ENCODE measurements at regions not wholly inside any gene's neighbourhood (a gene's known extent, or its start where the extent isn't known, plus 50 kb on each side); places are given as distances from the start of the nearest gene placed in this dataset.
"Not testable (repeated sequence)": the region's sequence is repeated elsewhere in the genome, so short reads cannot be mapped to it uniquely, and the experiment has no call there.

DNA sequence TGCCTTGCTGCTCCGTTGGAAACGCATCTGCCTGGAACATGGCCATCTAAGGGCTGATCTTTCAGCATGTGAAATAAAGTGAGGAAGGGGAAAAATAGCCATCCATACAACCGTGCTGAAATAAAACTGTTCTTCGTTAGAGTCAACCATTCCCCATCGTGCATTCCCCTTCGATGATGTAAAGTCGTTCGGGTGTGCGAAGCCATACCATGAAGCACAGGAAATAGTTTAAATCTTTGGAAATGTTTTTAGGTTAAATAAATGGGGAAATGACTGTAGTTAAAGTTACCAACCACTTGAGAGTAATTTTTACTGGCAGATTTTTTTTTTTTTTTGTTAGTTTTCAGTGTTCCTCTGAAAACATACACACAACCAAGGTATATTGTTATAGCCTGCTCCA is 302.5 kb downstream of the SH3GL2 start:
- TF ChIP-seq EZH2phosphoT487 (conservative IDR thresholded peaks at IDR 0.05; ENCODE audit: low read length), result no peak
- TF ChIP-seq, protein P1, sequence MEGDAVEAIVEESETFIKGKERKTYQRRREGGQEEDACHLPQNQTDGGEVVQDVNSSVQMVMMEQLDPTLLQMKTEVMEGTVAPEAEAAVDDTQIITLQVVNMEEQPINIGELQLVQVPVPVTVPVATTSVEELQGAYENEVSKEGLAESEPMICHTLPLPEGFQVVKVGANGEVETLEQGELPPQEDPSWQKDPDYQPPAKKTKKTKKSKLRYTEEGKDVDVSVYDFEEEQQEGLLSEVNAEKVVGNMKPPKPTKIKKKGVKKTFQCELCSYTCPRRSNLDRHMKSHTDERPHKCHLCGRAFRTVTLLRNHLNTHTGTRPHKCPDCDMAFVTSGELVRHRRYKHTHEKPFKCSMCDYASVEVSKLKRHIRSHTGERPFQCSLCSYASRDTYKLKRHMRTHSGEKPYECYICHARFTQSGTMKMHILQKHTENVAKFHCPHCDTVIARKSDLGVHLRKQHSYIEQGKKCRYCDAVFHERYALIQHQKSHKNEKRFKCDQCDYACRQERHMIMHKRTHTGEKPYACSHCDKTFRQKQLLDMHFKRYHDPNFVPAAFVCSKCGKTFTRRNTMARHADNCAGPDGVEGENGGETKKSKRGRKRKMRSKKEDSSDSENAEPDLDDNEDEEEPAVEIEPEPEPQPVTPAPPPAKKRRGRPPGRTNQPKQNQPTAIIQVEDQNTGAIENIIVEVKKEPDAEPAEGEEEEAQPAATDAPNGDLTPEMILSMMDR (IDR thresholded peaks at IDR 0.05; ENCODE audit: insufficient read depth, low read length, poor library complexity, severe bottlenecking), result no peak
- H3K27me3 ChIP-seq (ENCODE audit: low read length), result 0 out of 2 replicates have a peak, but pooled peaks cover 2% of the 10 kb centered on the region
- H3K9ac ChIP-seq (ENCODE audit: low read length), result no peak overlapping the region
- no peak overlapping the region for H3K4me3 ChIP-seq (ENCODE audit: insufficient read depth, low read length, poor library complexity, severe bottlenecking)
- H3F3A ChIP-seq (ENCODE audit: insufficient read depth), result no peaks in the 10 kb centered on the region
- no peaks in the 10 kb centered on the region for H3K36me3 ChIP-seq (ENCODE audit: low read length)
- H3K9me2 ChIP-seq (replicated peaks; ENCODE audit: insufficient read depth, low read length), result no peaks in the 10 kb centered on the region; the same call in 1 of the 2 replicates
- no peaks in the 10 kb centered on the region for H3K79me2 ChIP-seq (ENCODE audit: insufficient read depth, low read length)
- H4K20me1 ChIP-seq (ENCODE audit: low read depth, low read length), result no peaks in the 10 kb centered on the region
- H3K27ac ChIP-seq (ENCODE audit: low read depth, low read length), result no peak overlapping the region
- H3K4me2 ChIP-seq (ENCODE audit: low read depth, low read length, poor library complexity, severe bottlenecking), result no peak overlapping the region
- no peaks in the 10 kb centered on the region for H3K9me3 ChIP-seq (ENCODE audit: insufficient read depth, low read length)
- H2AFZ ChIP-seq (ENCODE audit: low read depth, low read length, severe bottlenecking), result no peak overlapping the region

DNA sequence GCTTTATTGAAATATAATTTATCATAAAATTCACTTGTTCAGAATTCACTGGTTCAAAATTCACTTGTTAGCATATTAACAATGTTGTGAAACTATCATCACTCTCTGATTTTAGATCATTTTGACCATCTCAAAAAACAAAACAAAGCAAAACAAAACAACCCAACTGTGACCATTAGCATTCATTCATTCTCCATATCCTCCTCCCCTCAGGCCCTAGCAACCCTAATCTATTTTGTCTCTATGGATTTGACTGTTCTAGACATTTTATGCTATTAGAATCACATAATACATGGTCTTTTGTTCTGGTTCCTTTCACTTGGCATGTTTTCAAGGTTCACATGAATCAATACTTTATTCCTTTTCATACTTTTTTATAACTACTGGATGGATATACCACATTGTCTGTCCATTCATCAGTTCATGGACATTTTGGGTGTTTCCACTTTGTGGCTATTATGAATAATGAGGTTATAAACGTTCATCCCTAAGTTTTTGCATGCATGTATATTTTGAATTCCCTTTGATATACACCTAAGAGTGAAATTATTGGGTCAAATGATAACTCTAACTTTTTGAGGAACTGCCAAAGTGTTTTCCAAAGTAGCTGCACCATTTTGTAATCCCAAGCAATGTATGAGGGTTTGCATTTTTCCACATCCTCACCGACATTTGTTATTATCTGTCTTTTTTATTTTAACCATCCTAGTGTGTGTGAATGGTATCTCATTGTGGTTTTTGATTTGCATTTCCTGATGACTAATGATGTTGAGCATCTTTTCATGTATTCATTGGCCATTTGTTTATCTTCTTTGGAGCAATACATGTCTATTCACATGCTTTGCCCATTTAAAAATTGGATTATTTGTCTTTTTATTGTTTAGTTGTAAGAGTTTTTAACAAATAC is 304.1 kb downstream of the SH3GL2 start:
- H2AFZ ChIP-seq (ENCODE audit: low read depth, low read length, severe bottlenecking), result no peak overlapping the region
- no peaks in the 10 kb centered on the region for H4K20me1 ChIP-seq (ENCODE audit: low read depth, low read length)
- H3K9ac ChIP-seq (ENCODE audit: low read length), result no peak overlapping the region
- H3K27me3 ChIP-seq (ENCODE audit: low read length), result 0 out of 2 replicates have a peak, but pooled peaks cover 2% of the 10 kb centered on the region
- no peaks in the 10 kb centered on the region; the same call in 1 of the 2 replicates for H3K9me2 ChIP-seq (replicated peaks; ENCODE audit: insufficient read depth, low read length)
- no peaks in the 10 kb centered on the region for H3K36me3 ChIP-seq (ENCODE audit: low read length)
- no peak overlapping the region for H3K4me3 ChIP-seq (ENCODE audit: insufficient read depth, low read length, poor library complexity, severe bottlenecking)
- H3K4me2 ChIP-seq (ENCODE audit: low read depth, low read length, poor library complexity, severe bottlenecking), result no peak overlapping the region
- H3K9me3 ChIP-seq (ENCODE audit: insufficient read depth, low read length), result no peaks in the 10 kb centered on the region
- no peaks in the 10 kb centered on the region for H3K79me2 ChIP-seq (ENCODE audit: insufficient read depth, low read length)
- no peak for TF ChIP-seq EZH2phosphoT487 (conservative IDR thresholded peaks at IDR 0.05; ENCODE audit: low read length)
- TF ChIP-seq, protein P1 (IDR thresholded peaks at IDR 0.05; ENCODE audit: insufficient read depth, low read length, poor library complexity, severe bottlenecking), result no peak
- no peak overlapping the region for H3K27ac ChIP-seq (ENCODE audit: low read depth, low read length)
- no peaks in the 10 kb centered on the region for H3F3A ChIP-seq (ENCODE audit: insufficient read depth)

DNA sequence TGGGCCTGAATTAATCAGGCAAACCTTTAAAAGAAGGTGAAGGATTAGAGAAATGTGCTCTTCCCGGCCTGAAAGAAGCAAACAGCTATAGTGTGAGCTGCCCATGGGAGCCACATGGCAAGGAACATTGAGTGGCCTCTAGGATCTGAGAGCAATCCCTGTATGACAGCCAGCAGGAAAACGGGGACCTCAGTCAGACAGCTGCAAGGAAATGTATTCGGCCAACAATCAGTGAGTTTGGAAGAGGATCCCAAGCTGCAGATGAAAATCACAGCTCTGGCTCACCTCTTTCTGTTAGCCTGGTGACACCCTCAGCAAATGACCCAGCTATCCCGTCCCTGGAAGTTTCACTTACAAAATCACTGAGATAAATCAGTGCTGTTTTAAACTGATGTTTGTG is 309.2 kb downstream of the SH3GL2 start:
- H3K4me2 ChIP-seq (ENCODE audit: low read depth, low read length, poor library complexity, severe bottlenecking), result no peak overlapping the region
- no peaks in the 10 kb centered on the region for H3K36me3 ChIP-seq (ENCODE audit: low read length)
- no peaks in the 10 kb centered on the region for H4K20me1 ChIP-seq (ENCODE audit: low read depth, low read length)
- no peak overlapping the region for H3K27ac ChIP-seq (ENCODE audit: low read depth, low read length)
- H3K27me3 ChIP-seq (ENCODE audit: low read length), result no peaks in the 10 kb centered on the region
- no peak for TF ChIP-seq EZH2phosphoT487 (conservative IDR thresholded peaks at IDR 0.05; ENCODE audit: low read length)
- TF ChIP-seq, protein P1 (IDR thresholded peaks at IDR 0.05; ENCODE audit: insufficient read depth, low read length, poor library complexity, severe bottlenecking), result no peak
- H3K4me3 ChIP-seq (ENCODE audit: insufficient read depth, low read length, poor library complexity, severe bottlenecking), result no peak overlapping the region
- H3F3A ChIP-seq (ENCODE audit: insufficient read depth), result no peaks in the 10 kb centered on the region
- no peaks in the 10 kb centered on the region for H3K9me3 ChIP-seq (ENCODE audit: insufficient read depth, low read length)
- H2AFZ ChIP-seq (ENCODE audit: low read depth, low read length, severe bottlenecking), result no peak overlapping the region
- no peaks in the 10 kb centered on the region for H3K9me2 ChIP-seq (replicated peaks; ENCODE audit: insufficient read depth, low read length)
- no peaks in the 10 kb centered on the region for H3K79me2 ChIP-seq (ENCODE audit: insufficient read depth, low read length)
- no peak overlapping the region for H3K9ac ChIP-seq (ENCODE audit: low read length)

DNA sequence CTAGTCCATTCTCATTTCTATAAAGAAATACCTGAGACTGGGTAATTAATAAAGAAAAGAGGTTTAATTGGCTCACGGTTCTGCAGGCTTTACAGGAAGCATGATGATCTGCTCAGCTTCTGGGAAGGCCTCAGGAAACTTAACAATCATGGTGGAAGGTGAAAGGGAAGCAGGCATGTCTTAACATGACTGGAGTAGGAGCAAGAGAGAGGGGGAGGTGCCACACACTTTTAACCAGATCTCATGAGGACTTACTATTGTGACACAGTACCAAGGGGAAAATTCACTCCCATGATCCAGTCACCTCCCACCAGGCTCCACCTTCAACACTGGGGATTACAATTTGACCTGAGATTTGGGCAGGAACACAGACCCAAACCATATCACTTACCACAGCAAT is 310.1 kb downstream of the SH3GL2 start:
- not testable (repeated sequence) for H3K4me2 ChIP-seq (ENCODE audit: low read depth, low read length, poor library complexity, severe bottlenecking); H3K79me2 ChIP-seq (ENCODE audit: insufficient read depth, low read length); H3K36me3 ChIP-seq (ENCODE audit: low read length); H3K9ac ChIP-seq (ENCODE audit: low read length); H3K9me2 ChIP-seq (replicated peaks; ENCODE audit: insufficient read depth, low read length); H3K9me3 ChIP-seq (ENCODE audit: insufficient read depth, low read length); H3K27me3 ChIP-seq (ENCODE audit: low read length); H3K27ac ChIP-seq (ENCODE audit: low read depth, low read length); H3F3A ChIP-seq (ENCODE audit: insufficient read depth); H4K20me1 ChIP-seq (ENCODE audit: low read depth, low read length); H2AFZ ChIP-seq (ENCODE audit: low read depth, low read length, severe bottlenecking); H3K4me3 ChIP-seq (ENCODE audit: insufficient read depth, low read length, poor library complexity, severe bottlenecking)

Measured in SU-DHL-6 (cell line).